ENCODE measurements at regions not wholly inside any gene's neighbourhood (a gene's known extent, or its start where the extent isn't known, plus 50 kb on each side); places are given as distances from the start of the nearest gene placed in this dataset.

DNA sequence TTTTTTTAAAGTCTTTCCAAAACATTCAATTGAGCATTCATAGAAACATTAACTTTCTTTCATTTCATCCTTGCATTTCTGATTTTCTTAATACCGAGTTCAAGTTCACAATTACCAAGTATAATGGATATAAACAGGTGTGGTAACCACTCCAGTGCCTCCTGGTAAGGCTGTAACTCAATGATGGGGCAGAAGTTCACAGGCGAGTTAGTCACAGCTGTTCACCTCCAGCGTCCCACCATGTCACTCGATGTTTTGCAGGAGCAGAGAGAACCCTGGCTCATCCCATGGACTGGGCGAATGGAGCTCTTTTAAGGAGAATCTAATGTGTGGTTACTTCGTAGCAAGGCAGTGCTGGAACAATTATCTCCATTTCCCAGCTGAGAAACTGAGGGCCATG lies 94.4 kb upstream of the ALX4 start:
- TF ChIP-seq POLR2A (IDR thresholded peaks at IDR 0.05) (no peak), POLR2AphosphoS5 (IDR thresholded peaks at IDR 0.05) (no peak), EP300 (IDR thresholded peaks at IDR 0.05) (no peak)
- TF ChIP-seq, protein P1, sequence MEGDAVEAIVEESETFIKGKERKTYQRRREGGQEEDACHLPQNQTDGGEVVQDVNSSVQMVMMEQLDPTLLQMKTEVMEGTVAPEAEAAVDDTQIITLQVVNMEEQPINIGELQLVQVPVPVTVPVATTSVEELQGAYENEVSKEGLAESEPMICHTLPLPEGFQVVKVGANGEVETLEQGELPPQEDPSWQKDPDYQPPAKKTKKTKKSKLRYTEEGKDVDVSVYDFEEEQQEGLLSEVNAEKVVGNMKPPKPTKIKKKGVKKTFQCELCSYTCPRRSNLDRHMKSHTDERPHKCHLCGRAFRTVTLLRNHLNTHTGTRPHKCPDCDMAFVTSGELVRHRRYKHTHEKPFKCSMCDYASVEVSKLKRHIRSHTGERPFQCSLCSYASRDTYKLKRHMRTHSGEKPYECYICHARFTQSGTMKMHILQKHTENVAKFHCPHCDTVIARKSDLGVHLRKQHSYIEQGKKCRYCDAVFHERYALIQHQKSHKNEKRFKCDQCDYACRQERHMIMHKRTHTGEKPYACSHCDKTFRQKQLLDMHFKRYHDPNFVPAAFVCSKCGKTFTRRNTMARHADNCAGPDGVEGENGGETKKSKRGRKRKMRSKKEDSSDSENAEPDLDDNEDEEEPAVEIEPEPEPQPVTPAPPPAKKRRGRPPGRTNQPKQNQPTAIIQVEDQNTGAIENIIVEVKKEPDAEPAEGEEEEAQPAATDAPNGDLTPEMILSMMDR (IDR thresholded peaks at IDR 0.05) = no peak

Data from suprapubic skin (tissue), 4 donors.